ENCODE measurements at regions not wholly inside any gene's neighbourhood (a gene's known extent, or its start where the extent isn't known, plus 50 kb on each side); places are given as distances from the start of the nearest gene placed in this dataset.

- TF ChIP-seq CTCF (IDR thresholded peaks at IDR 0.05), result no peak
- TF ChIP-seq POLR2A (IDR thresholded peaks at IDR 0.05), result no peak
Measured at GRCh38 chr12:61956545-61956944, 303.7 kb upstream of the USP15 start.

All from breast epithelium (tissue), 3 donors.